K562 (cell line): ENCODE measurements at regions not wholly inside any gene's neighbourhood (a gene's known extent, or its start where the extent isn't known, plus 50 kb on each side); places are given as distances from the start of the nearest gene placed in this dataset.

Experiments
- CBFB ChIP-seq: sonication (generic); formaldehyde crosslinking; IDR thresholded peaks from 2 replicates; pipeline ENCODE4 v1.4.0; 2020; ENCODE audit warnings: mild to moderate bottlenecking, missing genetic modification reagents
- DACH1 ChIP-seq: fragments of 450-650 bp; IDR thresholded peaks from 2 replicates; pipeline ENCODE4 v1.6.1; 2018; ENCODE audit not compliant: partially characterized antibody
- ETV1 ChIP-seq: fragments of 450-650 bp; conservative IDR thresholded peaks from 2 replicates; pipeline ENCODE4 v1.6.1; 2016; ENCODE audit warnings: missing genetic modification characterization, control low read depth, low read depth, missing compliant biosample characterization
- FOXO4 ChIP-seq: fragments of 450-650 bp; formaldehyde crosslinking; IDR thresholded peaks from 2 replicates; pipeline ENCODE4 v1.4.0; 2020; ENCODE audit warnings: mild to moderate bottlenecking, moderate library complexity
- MECOM ChIP-seq: fragments of 250-450 bp; sonication (Bioruptor Pico); IDR thresholded peaks from 2 replicates; pipeline ENCODE4 v1.8.0; 2022; ENCODE audit warnings: inconsistent platforms
- NEUROD1 ChIP-seq: fragments of 150-350 bp; IDR thresholded peaks from 2 replicates; pipeline ENCODE4 v1.6.1; 2014; ENCODE audit warnings: borderline replicate concordance, low read length, low read depth; ENCODE audit not compliant: partially characterized antibody
- NFRKB ChIP-seq: fragments of 450-650 bp; IDR thresholded peaks from 2 replicates; pipeline ENCODE4 v1.6.1; 2016; ENCODE audit warnings: low read depth
- PTBP1 ChIP-seq: fragments of 200-400 bp; formaldehyde crosslinking; IDR thresholded peaks from 2 replicates; pipeline ENCODE4 v1.6.1; 2017; ENCODE audit warnings: low read depth, low read length
- SREBF1 ChIP-seq: fragments of 150-350 bp; IDR thresholded peaks from 2 replicates; pipeline ENCODE4 v1.6.1; 2014; ENCODE audit warnings: antibody characterized with exemption, low read depth, low read length, borderline replicate concordance
- YBX1 ChIP-seq: fragments of 450-650 bp; IDR thresholded peaks from 2 replicates; pipeline ENCODE4 v1.7.1; 2016; ENCODE audit warnings: mild to moderate bottlenecking
- ZNF280B ChIP-seq: fragments of 250-450 bp; sonication (Bioruptor Pico); IDR thresholded peaks from 2 replicates; pipeline ENCODE4 v1.5.1; 2021; ENCODE audit warnings: mild to moderate bottlenecking
- ZNF584 ChIP-seq: fragments of 200-800 bp; sonication (Bioruptor generic); IDR thresholded peaks from 2 replicates; pipeline ENCODE4 v1.6.1; 2016; ENCODE audit warnings: low read depth, mild to moderate bottlenecking, missing genetic modification characterization, missing compliant biosample characterization
- ZNF766 ChIP-seq: fragments of 200-800 bp; sonication (Bioruptor generic); conservative IDR thresholded peaks from 2 replicates; pipeline ENCODE4 v1.6.1; 2016; ENCODE audit warnings: missing genetic modification characterization, missing compliant biosample characterization
- TF ChIP-seq, protein P1 (sequence below): fragments of 450-650 bp; IDR thresholded peaks from 2 replicates; pipeline ENCODE4 v1.6.1; 2018; ENCODE audit warnings: mild to moderate bottlenecking, low read depth; ENCODE audit not compliant: partially characterized antibody
- TF ChIP-seq, protein P2 (sequence below): fragments of 250-450 bp; sonication (Bioruptor Pico); IDR thresholded peaks from 2 replicates; pipeline ENCODE4 v1.8.0; 2022; ENCODE audit warnings: moderate library complexity, mild to moderate bottlenecking, inconsistent platforms
- TF ChIP-seq, protein P3 (sequence below): fragments of 450-650 bp; IDR thresholded peaks from one replicate; pipeline ENCODE4 v1.6.1; 2018; ENCODE audit warnings: mild to moderate bottlenecking, moderate library complexity; ENCODE audit not compliant: partially characterized antibody
- TF ChIP-seq, protein P4 (sequence below): IDR thresholded peaks from 2 replicates; pipeline ENCODE4 v1.6.1; 2016; ENCODE audit warnings: missing genetic modification characterization, missing compliant biosample characterization

DNA sequence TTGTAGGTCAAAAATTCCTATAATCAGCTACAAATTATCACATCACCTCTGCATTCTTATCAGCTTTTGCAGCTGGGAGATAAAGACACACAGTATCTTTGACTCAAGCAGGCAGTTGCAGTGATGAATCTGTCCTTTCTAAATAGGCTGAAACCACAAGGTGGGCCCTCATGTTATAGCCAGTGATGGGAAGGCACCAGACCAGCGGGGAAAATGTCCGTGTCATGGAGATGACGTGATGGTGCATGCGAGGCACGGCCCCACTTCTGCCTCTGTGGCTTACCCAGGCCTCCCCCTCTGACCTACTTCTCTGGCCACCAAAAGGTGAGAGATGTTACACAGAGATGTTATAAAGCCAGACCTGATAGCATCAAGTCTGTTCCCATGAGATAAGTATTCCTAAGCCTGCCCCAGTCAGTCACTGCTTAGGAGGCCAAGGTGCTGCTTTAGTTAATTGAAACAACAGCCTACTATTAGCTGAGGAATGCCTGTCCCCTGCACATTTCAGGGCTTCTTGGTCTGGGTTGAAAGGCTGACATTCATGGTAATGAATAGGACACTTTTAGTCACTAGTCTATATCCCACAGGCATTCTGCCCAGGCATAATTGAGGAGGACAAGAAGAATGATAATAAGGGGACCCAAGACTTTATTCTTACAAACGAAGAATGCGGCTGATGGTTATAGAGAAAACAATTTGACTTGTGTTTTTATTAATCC is 327.9 kb downstream of the LPIN1 start (continued):
- TF ChIP-seq, protein P1, sequence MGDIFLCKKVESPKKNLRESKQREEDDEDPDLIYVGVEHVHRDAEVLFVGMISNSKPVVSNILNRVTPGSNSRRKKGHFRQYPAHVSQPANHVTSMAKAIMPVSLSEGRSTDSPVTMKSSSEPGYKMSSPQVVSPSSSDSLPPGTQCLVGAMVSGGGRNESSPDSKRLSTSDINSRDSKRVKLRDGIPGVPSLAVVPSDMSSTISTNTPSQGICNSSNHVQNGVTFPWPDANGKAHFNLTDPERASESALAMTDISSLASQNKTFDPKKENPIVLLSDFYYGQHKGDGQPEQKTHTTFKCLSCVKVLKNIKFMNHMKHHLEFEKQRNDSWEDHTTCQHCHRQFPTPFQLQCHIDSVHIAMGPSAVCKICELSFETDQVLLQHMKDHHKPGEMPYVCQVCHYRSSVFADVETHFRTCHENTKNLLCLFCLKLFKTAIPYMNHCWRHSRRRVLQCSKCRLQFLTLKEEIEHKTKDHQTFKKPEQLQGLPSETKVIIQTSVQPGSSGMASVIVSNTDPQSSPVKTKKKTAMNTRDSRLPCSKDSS = no peak
- TF ChIP-seq, protein P2, sequence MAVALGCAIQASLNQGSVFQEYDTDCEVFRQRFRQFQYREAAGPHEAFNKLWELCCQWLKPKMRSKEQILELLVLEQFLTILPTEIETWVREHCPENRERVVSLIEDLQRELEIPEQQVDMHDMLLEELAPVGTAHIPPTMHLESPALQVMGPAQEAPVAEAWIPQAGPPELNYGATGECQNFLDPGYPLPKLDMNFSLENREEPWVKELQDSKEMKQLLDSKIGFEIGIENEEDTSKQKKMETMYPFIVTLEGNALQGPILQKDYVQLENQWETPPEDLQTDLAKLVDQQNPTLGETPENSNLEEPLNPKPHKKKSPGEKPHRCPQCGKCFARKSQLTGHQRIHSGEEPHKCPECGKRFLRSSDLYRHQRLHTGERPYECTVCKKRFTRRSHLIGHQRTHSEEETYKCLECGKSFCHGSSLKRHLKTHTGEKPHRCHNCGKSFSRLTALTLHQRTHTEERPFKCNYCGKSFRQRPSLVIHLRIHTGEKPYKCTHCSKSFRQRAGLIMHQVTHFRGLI (CRISPR knock-in tag) = peak; percentile 71; the same call in 1 of the 2 replicates
- TF ChIP-seq YBX1 (no peak), CBFB (no peak), DACH1 (no peak), ETV1 (tag) (no peak), ZNF766 (CRISPR knock-in tag) (peak; percentile 87), ZNF584 (CRISPR knock-in tag) (peak; percentile 81; the same call in 1 of the 2 replicates), NEUROD1 (no peak), FOXO4 (CRISPR knock-in tag) (no peak), PTBP1 (no peak), SREBF1 (no peak), NFRKB (no peak), ZNF280B (CRISPR knock-in tag) (no peak), MECOM (CRISPR knock-in tag) (peak; percentile 28; the same call in 1 of the 2 replicates)
- TF ChIP-seq, protein P3, sequence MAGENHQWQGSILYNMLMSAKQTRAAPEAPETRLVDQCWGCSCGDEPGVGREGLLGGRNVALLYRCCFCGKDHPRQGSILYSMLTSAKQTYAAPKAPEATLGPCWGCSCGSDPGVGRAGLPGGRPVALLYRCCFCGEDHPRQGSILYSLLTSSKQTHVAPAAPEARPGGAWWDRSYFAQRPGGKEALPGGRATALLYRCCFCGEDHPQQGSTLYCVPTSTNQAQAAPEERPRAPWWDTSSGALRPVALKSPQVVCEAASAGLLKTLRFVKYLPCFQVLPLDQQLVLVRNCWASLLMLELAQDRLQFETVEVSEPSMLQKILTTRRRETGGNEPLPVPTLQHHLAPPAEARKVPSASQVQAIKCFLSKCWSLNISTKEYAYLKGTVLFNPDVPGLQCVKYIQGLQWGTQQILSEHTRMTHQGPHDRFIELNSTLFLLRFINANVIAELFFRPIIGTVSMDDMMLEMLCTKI = no peak
- TF ChIP-seq, protein P4, sequence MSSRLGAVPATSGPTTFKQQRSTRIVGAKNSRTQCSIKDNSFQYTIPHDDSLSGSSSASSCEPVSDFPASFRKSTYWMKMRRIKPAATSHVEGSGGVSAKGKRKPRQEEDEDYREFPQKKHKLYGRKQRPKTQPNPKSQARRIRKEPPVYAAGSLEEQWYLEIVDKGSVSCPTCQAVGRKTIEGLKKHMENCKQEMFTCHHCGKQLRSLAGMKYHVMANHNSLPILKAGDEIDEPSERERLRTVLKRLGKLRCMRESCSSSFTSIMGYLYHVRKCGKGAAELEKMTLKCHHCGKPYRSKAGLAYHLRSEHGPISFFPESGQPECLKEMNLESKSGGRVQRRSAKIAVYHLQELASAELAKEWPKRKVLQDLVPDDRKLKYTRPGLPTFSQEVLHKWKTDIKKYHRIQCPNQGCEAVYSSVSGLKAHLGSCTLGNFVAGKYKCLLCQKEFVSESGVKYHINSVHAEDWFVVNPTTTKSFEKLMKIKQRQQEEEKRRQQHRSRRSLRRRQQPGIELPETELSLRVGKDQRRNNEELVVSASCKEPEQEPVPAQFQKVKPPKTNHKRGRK = no peak
